A673 (cell line): ENCODE measurements at regions not wholly inside any gene's neighbourhood (a gene's known extent, or its start where the extent isn't known, plus 50 kb on each side); places are given as distances from the start of the nearest gene placed in this dataset.

Source experiments
- BruUV-seq: library from RNA; stranded (reverse); fragments of 400-500 nt; replicated peaks from 2 replicates; lab custom pipeline; 2021; lab: Mats Ljungman, UMichigan
- CTCF ChIA-PET: fragments of 300-600 bp; sonication (Branson Sonifier 250); formaldehyde crosslinking; loops from one replicate; lab custom pipeline; 2022; ENCODE audit warnings: antibody characterized with exemption; lab: Charles Lee
- POLR2A ChIA-PET: fragments of 300-600 bp; sonication (Branson Sonifier 250); formaldehyde crosslinking; loops from one replicate; lab custom pipeline; 2022; ENCODE audit warnings: antibody characterized with exemption; ENCODE audit not compliant: low non-redundant PET; lab: Charles Lee
- DNase-seq: peaks from one replicate; pipeline ENCODE4 v3.0.0-alpha.2; 2015; ENCODE audit warnings: low spot score
- H3K27ac ChIP-seq: fragments of 200-600 bp; sonication (generic); 2 replicates; pipeline ENCODE4 v1.5.1; 2016; ENCODE audit warnings: mixed run types, low read depth, mild to moderate bottlenecking, mixed read lengths, antibody characterized with exemption, low read length; ENCODE audit not compliant: poor library complexity, severe bottlenecking
- H3K27me3 ChIP-seq: fragments of 200-600 bp; sonication (generic); replicated peaks from 2 replicates; pipeline ENCODE4 v1.6.1; 2017; ENCODE audit warnings: mixed run types, low read depth, mild to moderate bottlenecking, mixed read lengths, antibody characterized with exemption, low read length; ENCODE audit not compliant: insufficient read depth, poor library complexity
- H3K36me3 ChIP-seq: fragments of 200-600 bp; sonication (generic); 2 replicates; pipeline ENCODE4 v1.6.1; 2016; ENCODE audit warnings: mixed run types, mild to moderate bottlenecking, mixed read lengths, antibody characterized with exemption, low read length; ENCODE audit not compliant: insufficient read depth, poor library complexity, severe bottlenecking
- H3K4me1 ChIP-seq: fragments of 200-600 bp; sonication (generic); 2 replicates; pipeline ENCODE4 v1.6.1; 2017; ENCODE audit warnings: mixed run types, mild to moderate bottlenecking, mixed read lengths, antibody characterized with exemption, low read length; ENCODE audit not compliant: insufficient read depth, poor library complexity, severe bottlenecking
- H3K4me3 ChIP-seq: fragments of 200-600 bp; sonication (generic); 2 replicates; pipeline ENCODE4 v1.5.1; 2016; ENCODE audit warnings: low read depth, mixed run types, mild to moderate bottlenecking, mixed read lengths, low read length; ENCODE audit not compliant: poor library complexity, severe bottlenecking
- H3K9me3 ChIP-seq: fragments of 200-600 bp; sonication (generic); 2 replicates; pipeline ENCODE4 v1.6.1; 2016; ENCODE audit warnings: mixed run types, low read depth, mild to moderate bottlenecking, mixed read lengths, antibody characterized with exemption, low read length; ENCODE audit not compliant: poor library complexity, severe bottlenecking
- EZH2 ChIP-seq: fragments of 200-600 bp; sonication (generic); IDR thresholded peaks from 2 replicates; pipeline ENCODE4 v1.6.1; 2017; ENCODE audit warnings: borderline replicate concordance, low read depth, mild to moderate bottlenecking, mixed read lengths, antibody characterized with exemption, low read length; ENCODE audit not compliant: poor library complexity, severe bottlenecking
- intact Hi-C: fragments of 100-400 bp; cut with micrococcal nuclease; formaldehyde crosslinking; loops from one replicate; pipeline ENCODE4 v1.10.0; 2022; ENCODE audit not compliant: unreplicated experiment
- TF ChIP-seq, protein P1 (sequence below): fragments of 300-800, 200-600 bp; sonication (generic); conservative IDR thresholded peaks from 2 replicates; pipeline ENCODE4 v1.5.1; 2017; ENCODE audit warnings: low read depth, mild to moderate bottlenecking, antibody characterized with exemption, low read length, moderate library complexity, mixed read lengths

DNA sequence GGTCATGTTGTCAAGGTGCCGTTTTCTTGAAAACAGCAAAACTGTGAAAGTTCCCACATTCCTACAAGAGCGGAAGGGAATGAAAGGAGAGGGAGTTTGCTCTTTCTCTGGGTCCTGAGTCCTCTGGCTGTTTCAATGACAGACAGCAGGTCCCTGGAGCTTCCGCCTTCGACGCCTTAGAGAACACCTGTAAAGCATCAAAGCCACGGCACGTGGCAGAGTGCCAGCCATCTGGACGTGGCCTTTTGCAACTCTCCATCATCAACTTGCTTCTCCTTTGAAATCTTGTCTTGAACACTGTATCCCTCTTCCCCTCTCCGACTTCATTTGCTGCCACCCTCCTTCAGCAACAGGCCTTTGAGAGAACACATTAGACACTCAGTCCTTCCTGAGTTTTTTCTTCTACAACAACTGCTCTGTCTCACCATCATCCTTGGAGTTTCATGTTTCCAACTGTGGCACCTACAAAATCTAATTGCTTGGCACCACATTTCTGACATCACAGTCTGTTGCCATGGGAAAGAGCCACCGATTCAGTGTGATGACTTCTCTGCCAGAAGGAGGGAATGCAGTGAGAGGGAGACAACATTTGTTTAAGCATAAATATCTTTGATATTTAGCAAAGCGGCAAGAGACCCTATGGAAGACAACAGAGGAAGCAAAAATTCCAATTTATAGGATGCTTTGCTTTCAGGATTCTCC lies 204.9 kb upstream of the PTER start:
- no peak for DNase-seq
- BruUV-seq: no TSS peak
- H3K4me3 ChIP-seq: no peak overlapping the region
- intact Hi-C loops: no loop called here
- H3K36me3 ChIP-seq: no peaks in the 10 kb centered on the region
- TF ChIP-seq, protein P1, sequence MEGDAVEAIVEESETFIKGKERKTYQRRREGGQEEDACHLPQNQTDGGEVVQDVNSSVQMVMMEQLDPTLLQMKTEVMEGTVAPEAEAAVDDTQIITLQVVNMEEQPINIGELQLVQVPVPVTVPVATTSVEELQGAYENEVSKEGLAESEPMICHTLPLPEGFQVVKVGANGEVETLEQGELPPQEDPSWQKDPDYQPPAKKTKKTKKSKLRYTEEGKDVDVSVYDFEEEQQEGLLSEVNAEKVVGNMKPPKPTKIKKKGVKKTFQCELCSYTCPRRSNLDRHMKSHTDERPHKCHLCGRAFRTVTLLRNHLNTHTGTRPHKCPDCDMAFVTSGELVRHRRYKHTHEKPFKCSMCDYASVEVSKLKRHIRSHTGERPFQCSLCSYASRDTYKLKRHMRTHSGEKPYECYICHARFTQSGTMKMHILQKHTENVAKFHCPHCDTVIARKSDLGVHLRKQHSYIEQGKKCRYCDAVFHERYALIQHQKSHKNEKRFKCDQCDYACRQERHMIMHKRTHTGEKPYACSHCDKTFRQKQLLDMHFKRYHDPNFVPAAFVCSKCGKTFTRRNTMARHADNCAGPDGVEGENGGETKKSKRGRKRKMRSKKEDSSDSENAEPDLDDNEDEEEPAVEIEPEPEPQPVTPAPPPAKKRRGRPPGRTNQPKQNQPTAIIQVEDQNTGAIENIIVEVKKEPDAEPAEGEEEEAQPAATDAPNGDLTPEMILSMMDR: no peak
- TF ChIP-seq EZH2: no peak
- H3K27ac ChIP-seq: no peak overlapping the region
- H3K27me3 ChIP-seq: peaks cover 46% of the 10 kb centered on the region
- CTCF ChIA-PET: no interaction called here
- POLR2A ChIA-PET: no interaction called here
- no peaks in the 10 kb centered on the region for H3K4me1 ChIP-seq
- H3K9me3 ChIP-seq: no peaks in the 10 kb centered on the region

- Histone ChIP-seq H3K9me3 (no peaks in the 10 kb centered on the region), H3K27me3 (peaks cover 51% of the 10 kb centered on the region), H3K4me3 (no peak overlapping the region), H3K36me3 (no peaks in the 10 kb centered on the region), H3K4me1 (no peaks in the 10 kb centered on the region), H3K27ac (no peak overlapping the region)
- no peak for DNase-seq
- TF ChIP-seq, protein P1: no peak
- no peak for TF ChIP-seq EZH2
- no TSS peak for BruUV-seq
- intact Hi-C loops: no loop called here
- POLR2A ChIA-PET: no interaction called here
- CTCF ChIA-PET: no interaction called here
Observed at GRCh38 chr10:16232441-16232840, 204.4 kb upstream of the PTER start.

GRCh38 chr10:16234916-16235315 lies 201.9 kb upstream of the PTER start:
- Histone ChIP-seq H3K4me1 (no peaks in the 10 kb centered on the region), H3K27ac (no peak overlapping the region), H3K9me3 (no peaks in the 10 kb centered on the region), H3K4me3 (no peak overlapping the region), H3K36me3 (no peaks in the 10 kb centered on the region), H3K27me3 (peaks cover 57% of the 10 kb centered on the region)
- ChIA-PET POLR2A (no interaction called here), CTCF (no interaction called here)
- BruUV-seq: no TSS peak
- intact Hi-C loops: no loop called here
- TF ChIP-seq, protein P1: no peak
- no peak for TF ChIP-seq EZH2
- DNase-seq: no peak
